ENCODE measurements at regions not wholly inside any gene's neighbourhood (a gene's known extent, or its start where the extent isn't known, plus 50 kb on each side); places are given as distances from the start of the nearest gene placed in this dataset.

DNA sequence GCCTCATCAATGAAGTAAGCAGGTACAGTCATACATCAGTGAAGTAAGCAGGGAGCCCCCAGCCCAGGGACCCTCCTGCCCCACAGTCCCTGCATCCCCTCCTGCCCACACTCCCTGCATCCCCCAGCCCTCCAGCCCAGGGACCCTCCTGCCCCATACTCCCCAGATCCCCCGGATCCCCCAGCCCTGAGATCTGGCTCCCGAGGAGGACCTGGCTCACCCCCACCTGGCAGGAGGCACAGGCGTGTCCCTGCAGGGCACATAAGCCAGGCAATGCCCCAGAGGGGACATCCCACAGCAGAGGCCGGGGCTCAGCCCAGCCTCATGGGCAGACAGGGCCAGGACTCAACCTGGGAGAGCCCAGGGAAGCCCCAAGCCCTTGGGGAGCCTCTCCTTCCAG is 53.6 kb upstream of the TPM4 start:
- TF ChIP-seq REPIN1 (CRISPR knock-in tag; IDR thresholded peaks at IDR 0.05; ENCODE audit: borderline replicate concordance, low read depth): no peak
- TF ChIP-seq JUNB (CRISPR knock-in tag; IDR thresholded peaks at IDR 0.05; ENCODE audit: borderline replicate concordance): no peak
- TF ChIP-seq MYNN (CRISPR knock-in tag; IDR thresholded peaks at IDR 0.05; ENCODE audit: low read depth): no peak
- TF ChIP-seq SIN3B (IDR thresholded peaks at IDR 0.05; ENCODE audit: low read length): no peak
- TF ChIP-seq ZNF766 (CRISPR knock-in tag; IDR thresholded peaks at IDR 0.05; ENCODE audit: borderline replicate concordance): no peak
- no peak for TF ChIP-seq CEBPB (IDR thresholded peaks at IDR 0.05; ENCODE audit: borderline replicate concordance, low read depth, low read length)
- TF ChIP-seq, protein P1, sequence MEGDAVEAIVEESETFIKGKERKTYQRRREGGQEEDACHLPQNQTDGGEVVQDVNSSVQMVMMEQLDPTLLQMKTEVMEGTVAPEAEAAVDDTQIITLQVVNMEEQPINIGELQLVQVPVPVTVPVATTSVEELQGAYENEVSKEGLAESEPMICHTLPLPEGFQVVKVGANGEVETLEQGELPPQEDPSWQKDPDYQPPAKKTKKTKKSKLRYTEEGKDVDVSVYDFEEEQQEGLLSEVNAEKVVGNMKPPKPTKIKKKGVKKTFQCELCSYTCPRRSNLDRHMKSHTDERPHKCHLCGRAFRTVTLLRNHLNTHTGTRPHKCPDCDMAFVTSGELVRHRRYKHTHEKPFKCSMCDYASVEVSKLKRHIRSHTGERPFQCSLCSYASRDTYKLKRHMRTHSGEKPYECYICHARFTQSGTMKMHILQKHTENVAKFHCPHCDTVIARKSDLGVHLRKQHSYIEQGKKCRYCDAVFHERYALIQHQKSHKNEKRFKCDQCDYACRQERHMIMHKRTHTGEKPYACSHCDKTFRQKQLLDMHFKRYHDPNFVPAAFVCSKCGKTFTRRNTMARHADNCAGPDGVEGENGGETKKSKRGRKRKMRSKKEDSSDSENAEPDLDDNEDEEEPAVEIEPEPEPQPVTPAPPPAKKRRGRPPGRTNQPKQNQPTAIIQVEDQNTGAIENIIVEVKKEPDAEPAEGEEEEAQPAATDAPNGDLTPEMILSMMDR (CRISPR knock-in tag; IDR thresholded peaks at IDR 0.05): no peak
- TF ChIP-seq SP2 (CRISPR knock-in tag; IDR thresholded peaks at IDR 0.05): no peak

Data from HepG2 (cell line).